ENCODE measurements at regions not wholly inside any gene's neighbourhood (a gene's known extent, or its start where the extent isn't known, plus 50 kb on each side); places are given as distances from the start of the nearest gene placed in this dataset.
A peak's percentile ranks its signal among the peaks of the same experiment; 100 is the strongest.
"Not testable (repeated sequence)": the region's sequence is repeated elsewhere in the genome, so short reads cannot be mapped to it uniquely, and the experiment has no call there.

GRCh38 chr19:13652810-13653590 is 111.3 kb upstream of the MRI1 start:
- DNase-seq (ENCODE audit: low read depth in 2 of 2): no peak

GRCh38 chr19:13646758-13647157 is 117.6 kb upstream of the MRI1 start:
- no peak for DNase-seq (ENCODE audit: low read depth in 2 of 2)

GRCh38 chr19:13644645-13645044 is 119.7 kb upstream of the MRI1 start:
- no peak for DNase-seq (ENCODE audit: low read depth in 2 of 2)

DNA sequence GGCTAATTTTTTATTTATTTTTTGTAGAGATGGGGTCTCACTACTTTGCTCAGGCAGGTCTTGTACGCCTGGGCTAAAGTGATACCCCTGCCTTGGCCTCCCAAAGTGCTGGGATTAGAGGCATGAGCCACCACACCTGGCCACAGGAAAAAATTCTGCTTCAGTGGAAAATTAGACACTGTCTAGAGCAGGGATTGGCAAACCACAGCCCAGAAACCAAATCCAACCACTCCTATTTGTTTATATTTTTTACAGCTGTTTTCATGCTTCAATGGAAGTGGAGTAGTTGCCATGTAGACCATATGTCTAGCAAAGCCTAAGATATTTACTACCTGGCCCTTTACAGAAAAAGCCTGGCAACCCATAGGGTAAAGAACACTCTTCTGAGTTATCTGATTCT is 123.7 kb upstream of the MRI1 start:
- no peak for DNase-seq (ENCODE audit: low read depth in 2 of 2)

DNA sequence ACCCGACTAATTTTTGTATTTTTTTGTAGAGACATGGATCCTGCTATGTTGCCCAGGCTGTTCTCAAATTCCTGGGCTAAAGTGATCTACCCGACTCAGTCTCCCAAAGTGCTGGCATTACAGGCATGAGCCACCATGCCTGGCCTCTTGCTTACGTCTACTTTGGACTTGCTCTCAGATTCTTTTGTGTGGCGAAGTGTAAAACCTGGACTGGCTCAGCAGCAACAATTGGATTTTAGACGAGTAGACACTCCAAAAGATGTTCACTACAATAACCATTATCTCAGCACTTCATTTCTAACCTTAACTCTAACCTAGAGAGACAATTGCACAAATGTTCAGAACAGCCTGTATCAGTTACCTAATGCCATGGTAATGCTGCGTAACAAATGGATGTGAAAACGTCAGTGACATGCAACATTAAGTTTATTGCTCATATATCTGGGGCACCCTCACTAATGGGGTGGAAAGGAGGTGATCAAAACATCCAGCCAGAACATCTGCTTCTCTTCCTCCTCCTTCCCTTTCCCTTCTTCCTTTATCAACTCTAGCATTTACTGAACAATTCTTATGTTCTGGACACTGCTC is 124.9 kb upstream of the MRI1 start:
- no peak for DNase-seq (ENCODE audit: low read depth in 2 of 2)

DNA sequence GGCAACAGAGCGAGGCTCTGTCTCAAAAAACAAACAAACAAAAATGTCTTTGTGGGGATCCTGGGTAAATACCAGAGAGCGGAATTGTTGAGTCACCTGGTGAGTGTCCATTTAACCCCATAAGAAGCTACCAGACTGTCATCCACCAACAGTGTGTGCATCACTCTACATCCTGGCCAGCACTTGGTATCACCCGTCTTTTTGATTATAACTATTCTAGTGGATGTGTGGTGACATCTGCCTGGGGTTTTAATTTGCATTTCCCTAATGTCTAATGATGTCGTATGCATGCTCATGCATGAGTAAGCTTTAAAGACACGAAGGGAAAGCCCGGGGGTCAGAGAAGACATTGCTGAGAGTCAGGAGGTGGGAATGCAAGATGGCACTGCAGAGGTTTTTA is 126.7 kb upstream of the MRI1 start:
- DNase-seq (ENCODE audit: low read depth in 2 of 2): no peak

GRCh38 chr19:13634658-13635057 is 128.4 kb upstream of the CACNA1A start:
- DNase-seq (ENCODE audit: low read depth in 2 of 2): no peak

GRCh38 chr19:13633522-13633922 is 127.2 kb upstream of the CACNA1A start:
- DNase-seq (ENCODE audit: low read depth in 2 of 2): no peak

DNA sequence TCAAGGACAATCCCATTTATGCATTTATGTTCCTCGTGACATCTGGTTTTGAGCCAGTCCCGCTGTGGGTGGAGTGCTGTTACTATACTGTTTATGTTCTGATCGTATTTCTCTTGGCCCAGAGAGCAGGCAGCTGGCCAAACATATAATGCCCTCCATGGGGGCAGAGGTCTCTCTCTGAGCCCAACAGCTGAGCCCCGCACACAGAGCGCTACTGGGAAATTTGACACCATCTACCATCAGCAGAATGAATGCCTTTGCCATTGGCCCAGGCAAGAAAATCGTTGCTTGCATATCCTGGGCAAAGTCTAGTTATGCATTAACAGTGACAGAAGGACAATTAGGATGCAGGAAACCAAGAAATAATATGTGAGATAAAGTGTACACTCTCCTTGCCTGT is 126.8 kb upstream of the CACNA1A start:
- DNase-seq (ENCODE audit: low read depth in 2 of 2): no peak

DNA sequence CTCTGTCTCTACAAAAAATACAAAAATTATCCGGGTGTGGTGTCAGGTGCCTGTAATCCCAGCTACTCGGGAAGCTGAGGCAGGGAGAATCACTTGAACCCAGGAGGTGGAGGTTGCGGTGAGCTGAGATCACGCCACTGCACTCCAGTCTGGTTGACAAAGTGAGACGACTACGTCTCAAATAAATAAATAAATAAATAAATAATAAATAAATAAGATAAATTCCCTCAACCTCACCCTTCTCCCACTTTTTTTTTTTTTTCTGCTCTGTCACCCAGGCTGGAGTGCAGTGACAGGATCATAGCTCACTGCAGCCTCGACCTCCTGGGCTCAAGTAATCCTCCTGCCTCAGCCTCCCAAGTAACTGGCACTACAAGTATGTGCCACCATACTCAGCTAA is 125.9 kb upstream of the CACNA1A start:
- not testable (repeated sequence) for DNase-seq (ENCODE audit: low read depth in 2 of 2)

- DNase-seq (ENCODE audit: low read depth in 2 of 2): no peak
Observed at GRCh38 chr19:13629687-13630357, 123.5 kb upstream of the CACNA1A start.

- DNase-seq (ENCODE audit: low read depth in 2 of 2): no peak
Observed at GRCh38 chr19:13627531-13627930, 121.3 kb upstream of the CACNA1A start.

- DNase-seq (ENCODE audit: low read depth in 2 of 2): no peak
Observed at GRCh38 chr19:13623716-13624710, 117.7 kb upstream of the CACNA1A start.

- no peak for DNase-seq (ENCODE audit: low read depth in 2 of 2)
Observed at GRCh38 chr19:13622766-13623715, 116.8 kb upstream of the CACNA1A start.

- DNase-seq (ENCODE audit: low read depth in 2 of 2): peak; percentile 15 to 27
Observed at GRCh38 chr19:13621413-13621812, 115.1 kb upstream of the CACNA1A start.

DNA sequence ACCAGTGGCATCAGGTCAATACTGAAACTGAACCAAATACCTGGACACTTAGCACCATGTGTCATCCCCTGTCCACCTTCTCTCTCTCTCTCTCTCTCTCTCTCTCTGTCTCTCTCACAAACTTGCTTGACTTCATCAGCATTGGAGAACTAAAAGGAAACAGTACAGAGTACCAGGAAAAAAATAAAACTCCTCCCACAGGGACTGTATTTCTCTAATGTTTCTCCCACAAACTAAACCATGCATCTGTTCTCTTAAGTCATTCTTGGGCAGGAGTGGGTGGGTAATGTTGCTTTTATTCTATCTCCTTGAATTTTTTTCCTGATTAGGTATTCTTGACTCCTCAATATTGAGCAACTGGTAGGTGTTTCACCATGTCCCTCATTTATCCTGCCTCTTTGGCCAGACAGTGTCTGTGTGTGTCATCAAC is 112.9 kb upstream of the CACNA1A start:
- DNase-seq (ENCODE audit: low read depth in 2 of 2): no peak

DNA sequence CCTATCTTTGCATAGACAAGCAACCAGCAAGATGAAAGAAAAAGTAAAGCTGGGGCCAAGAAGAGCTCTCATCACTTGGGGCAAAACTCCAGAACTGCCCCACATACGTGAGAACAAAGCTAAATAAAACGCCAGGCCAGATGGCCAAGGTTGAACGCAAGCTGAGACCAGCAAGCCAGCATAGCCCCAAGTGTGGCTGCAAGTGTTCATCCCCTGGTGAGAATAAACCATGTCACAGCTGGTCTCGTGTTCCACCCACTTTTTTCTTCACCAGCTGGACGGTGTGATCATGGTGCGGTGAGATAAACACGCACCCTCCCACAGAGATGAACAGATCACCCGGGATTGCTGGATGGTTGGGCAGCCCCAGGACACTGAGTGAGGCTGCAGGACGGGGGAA is 109.6 kb upstream of the CACNA1A start:
- no peak for DNase-seq (ENCODE audit: low read depth in 2 of 2)

GRCh38 chr19:13613447-13613846 is 107.2 kb upstream of the CACNA1A start:
- DNase-seq (ENCODE audit: low read depth in 2 of 2): no peak

- DNase-seq (ENCODE audit: low read depth in 2 of 2): no peak
Observed at GRCh38 chr19:13611596-13611995, 105.3 kb upstream of the CACNA1A start.

GRCh38 chr19:13610039-13610691 is 103.9 kb upstream of the CACNA1A start:
- DNase-seq (ENCODE audit: low read depth in 2 of 2): no peak

Measured in stimulated activated CD4-positive, alpha-beta T cell treated with anti-CD3 and anti-CD28 coated beads, Interleukin-12 subunit alpha, Interleukin-12 subunit beta, amount 100 ng/mL, for 24 hours (primary cell).